Osteocyte (in vitro differentiated cells): ENCODE measurements at regions not wholly inside any gene's neighbourhood (a gene's known extent, or its start where the extent isn't known, plus 50 kb on each side); places are given as distances from the start of the nearest gene placed in this dataset.
A peak's percentile ranks its signal among the peaks of the same experiment; 100 is the strongest.

ENCODE experiments used
- DNase-seq: peaks from one replicate; pipeline ENCODE4 v3.0.0; 2021; ENCODE audit warnings: mixed read lengths; ENCODE audit not compliant: unreplicated experiment; ENCODE audit errors: extremely low spot score
- H3K27ac Mint-ChIP-seq: one replicate; pipeline ENCODE4 v1.8.0; 2021; ENCODE audit warnings: mild to moderate bottlenecking, mixed read lengths; ENCODE audit not compliant: unreplicated experiment
- H3K27me3 Mint-ChIP-seq: one replicate; pipeline ENCODE4 v1.8.0; 2021; ENCODE audit warnings: mixed read lengths; ENCODE audit not compliant: unreplicated experiment
- H3K36me3 Mint-ChIP-seq: one replicate; pipeline ENCODE4 v1.8.0; 2021; ENCODE audit warnings: mixed read lengths; ENCODE audit not compliant: unreplicated experiment
- H3K4me1 Mint-ChIP-seq: one replicate; pipeline ENCODE4 v1.8.0; 2021; ENCODE audit warnings: mixed read lengths; ENCODE audit not compliant: unreplicated experiment
- H3K4me3 Mint-ChIP-seq: one replicate; pipeline ENCODE4 v1.8.0; 2021; ENCODE audit warnings: mild to moderate bottlenecking, moderate library complexity, mixed read lengths; ENCODE audit not compliant: unreplicated experiment
- H3K9me3 Mint-ChIP-seq: one replicate; pipeline ENCODE4 v1.8.0; 2021; ENCODE audit warnings: mixed read lengths; ENCODE audit not compliant: unreplicated experiment
- CTCF ChIP-seq: fragments of 200-600 bp; sonication (generic); IDR thresholded peaks from 2 replicates; pipeline ENCODE4 v1.5.0; 2021; ENCODE audit warnings: antibody characterized with exemption, mild to moderate bottlenecking, moderate library complexity

GRCh38 chr9:107155244-107155817 lies 127.7 kb upstream of the RAD23B start:
- TF ChIP-seq CTCF = peak; percentile 29
- Mint-ChIP-seq H3K36me3 (no peaks in the 10 kb centered on the region), H3K4me1 (peaks cover 4% of the 10 kb centered on the region), H3K27me3 (peaks cover 9% of the 10 kb centered on the region), H3K9me3 (peaks cover 4% of the 10 kb centered on the region), H3K27ac (no peak overlapping the region), H3K4me3 (no peak overlapping the region)
- no peak for DNase-seq

- DNase-seq = no peak
- no peaks in the 10 kb centered on the region for H3K36me3 Mint-ChIP-seq
- no peaks in the 10 kb centered on the region for H3K9me3 Mint-ChIP-seq
- no peak overlapping the region for H3K27ac Mint-ChIP-seq
- peak; percentile 70 for TF ChIP-seq CTCF
- peaks cover 9% of the 10 kb centered on the region for H3K27me3 Mint-ChIP-seq
- no peak overlapping the region for H3K4me3 Mint-ChIP-seq
- peaks cover 3% of the 10 kb centered on the region for H3K4me1 Mint-ChIP-seq
Measured at GRCh38 chr9:107158321-107158720, 124.8 kb upstream of the RAD23B start.

- H3K9me3 Mint-ChIP-seq = no peaks in the 10 kb centered on the region
- TF ChIP-seq CTCF = no peak
- H3K27me3 Mint-ChIP-seq = peaks cover 12% of the 10 kb centered on the region
- no peak overlapping the region for H3K27ac Mint-ChIP-seq
- peaks cover 2% of the 10 kb centered on the region for H3K4me1 Mint-ChIP-seq
- H3K36me3 Mint-ChIP-seq = no peaks in the 10 kb centered on the region
- DNase-seq = no peak
- H3K4me3 Mint-ChIP-seq = no peak overlapping the region
Measured at GRCh38 chr9:107161338-107161737, 121.7 kb upstream of the RAD23B start.

GRCh38 chr9:107163370-107163769 lies 119.7 kb upstream of the RAD23B start:
- peaks cover 1% of the 10 kb centered on the region for H3K4me1 Mint-ChIP-seq
- no peak for DNase-seq
- H3K27ac Mint-ChIP-seq = no peak overlapping the region
- H3K36me3 Mint-ChIP-seq = no peaks in the 10 kb centered on the region
- H3K27me3 Mint-ChIP-seq = peaks cover 3% of the 10 kb centered on the region
- no peak overlapping the region for H3K4me3 Mint-ChIP-seq
- H3K9me3 Mint-ChIP-seq = no peaks in the 10 kb centered on the region
- no peak for TF ChIP-seq CTCF

GRCh38 chr9:107169796-107170195 lies 113.3 kb upstream of the RAD23B start:
- no peak overlapping the region for H3K27ac Mint-ChIP-seq
- peaks cover 1% of the 10 kb centered on the region for H3K27me3 Mint-ChIP-seq
- no peak for DNase-seq
- H3K36me3 Mint-ChIP-seq = no peaks in the 10 kb centered on the region
- peaks cover 2% of the 10 kb centered on the region for H3K4me1 Mint-ChIP-seq
- no peak for TF ChIP-seq CTCF
- no peak overlapping the region for H3K4me3 Mint-ChIP-seq
- no peaks in the 10 kb centered on the region for H3K9me3 Mint-ChIP-seq
